ENCODE measurements at regions not wholly inside any gene's neighbourhood (a gene's known extent, or its start where the extent isn't known, plus 50 kb on each side); places are given as distances from the start of the nearest gene placed in this dataset.

DNA sequence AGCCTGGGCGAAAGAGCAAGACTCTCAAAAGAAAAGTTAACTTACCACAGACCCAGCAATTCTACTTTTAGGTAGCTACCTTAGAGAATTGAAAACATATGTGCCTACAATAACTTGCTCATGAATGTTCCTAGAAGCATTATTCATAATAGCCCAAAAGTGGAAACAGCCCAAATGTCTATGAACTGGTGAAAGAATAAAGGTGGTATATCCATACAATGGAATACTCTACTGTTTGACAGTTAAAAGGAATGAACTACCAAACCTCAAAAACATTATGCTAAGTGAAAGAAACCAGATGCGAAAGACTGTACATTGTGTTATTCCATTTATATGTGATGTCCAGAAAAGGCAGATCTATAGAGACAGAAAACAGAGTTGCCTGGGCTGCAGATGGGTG lies 131.4 kb downstream of the UCHL1 start:
- Histone ChIP-seq H2AFZ (ENCODE audit: low read depth, low read length, severe bottlenecking) (no peak overlapping the region), H3K27ac (ENCODE audit: low read depth, low read length) (no peak overlapping the region), H3K27me3 (ENCODE audit: low read length) (no peaks in the 10 kb centered on the region), H3K9ac (ENCODE audit: low read length) (no peak overlapping the region), H3K36me3 (ENCODE audit: low read length) (no peaks in the 10 kb centered on the region), H3K9me2 (replicated peaks; ENCODE audit: insufficient read depth, low read length) (no peaks in the 10 kb centered on the region), H3K9me3 (ENCODE audit: insufficient read depth, low read length) (no peaks in the 10 kb centered on the region), H3K4me2 (ENCODE audit: low read depth, low read length, poor library complexity, severe bottlenecking) (no peak overlapping the region), H3K79me2 (ENCODE audit: insufficient read depth, low read length) (no peaks in the 10 kb centered on the region), H3F3A (ENCODE audit: insufficient read depth) (no peaks in the 10 kb centered on the region), H4K20me1 (ENCODE audit: low read depth, low read length) (no peaks in the 10 kb centered on the region), H3K4me3 (ENCODE audit: insufficient read depth, low read length, poor library complexity, severe bottlenecking) (no peak overlapping the region)
- TF ChIP-seq EZH2phosphoT487 (conservative IDR thresholded peaks at IDR 0.05; ENCODE audit: low read length), result no peak
- TF ChIP-seq, protein P1, sequence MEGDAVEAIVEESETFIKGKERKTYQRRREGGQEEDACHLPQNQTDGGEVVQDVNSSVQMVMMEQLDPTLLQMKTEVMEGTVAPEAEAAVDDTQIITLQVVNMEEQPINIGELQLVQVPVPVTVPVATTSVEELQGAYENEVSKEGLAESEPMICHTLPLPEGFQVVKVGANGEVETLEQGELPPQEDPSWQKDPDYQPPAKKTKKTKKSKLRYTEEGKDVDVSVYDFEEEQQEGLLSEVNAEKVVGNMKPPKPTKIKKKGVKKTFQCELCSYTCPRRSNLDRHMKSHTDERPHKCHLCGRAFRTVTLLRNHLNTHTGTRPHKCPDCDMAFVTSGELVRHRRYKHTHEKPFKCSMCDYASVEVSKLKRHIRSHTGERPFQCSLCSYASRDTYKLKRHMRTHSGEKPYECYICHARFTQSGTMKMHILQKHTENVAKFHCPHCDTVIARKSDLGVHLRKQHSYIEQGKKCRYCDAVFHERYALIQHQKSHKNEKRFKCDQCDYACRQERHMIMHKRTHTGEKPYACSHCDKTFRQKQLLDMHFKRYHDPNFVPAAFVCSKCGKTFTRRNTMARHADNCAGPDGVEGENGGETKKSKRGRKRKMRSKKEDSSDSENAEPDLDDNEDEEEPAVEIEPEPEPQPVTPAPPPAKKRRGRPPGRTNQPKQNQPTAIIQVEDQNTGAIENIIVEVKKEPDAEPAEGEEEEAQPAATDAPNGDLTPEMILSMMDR (IDR thresholded peaks at IDR 0.05; ENCODE audit: insufficient read depth, low read length, poor library complexity, severe bottlenecking), result no peak

DNA sequence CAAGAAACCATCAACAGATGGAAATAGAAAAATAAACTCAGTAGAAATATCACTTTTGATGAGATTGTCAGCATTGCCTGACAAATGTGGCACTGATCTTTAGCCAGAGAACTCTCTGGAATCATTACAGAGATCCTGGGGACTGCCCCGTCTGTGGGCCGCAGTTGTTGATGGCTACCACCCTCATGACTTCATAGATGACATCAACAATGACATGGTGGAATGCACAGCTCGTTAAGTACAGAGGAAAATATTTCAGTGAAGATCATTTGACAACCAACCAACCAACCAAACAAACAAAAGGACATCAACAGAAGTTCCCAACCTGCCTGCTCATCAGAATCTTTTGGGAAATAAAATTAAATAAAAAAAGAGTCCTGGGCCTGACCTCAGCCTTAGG lies 132.6 kb downstream of the UCHL1 start:
- no peak overlapping the region for H3K27ac ChIP-seq (ENCODE audit: low read depth, low read length)
- no peak for TF ChIP-seq EZH2phosphoT487 (conservative IDR thresholded peaks at IDR 0.05; ENCODE audit: low read length)
- TF ChIP-seq, protein P1 (IDR thresholded peaks at IDR 0.05; ENCODE audit: insufficient read depth, low read length, poor library complexity, severe bottlenecking), result no peak
- H3K9me2 ChIP-seq (replicated peaks; ENCODE audit: insufficient read depth, low read length), result no peaks in the 10 kb centered on the region
- H3F3A ChIP-seq (ENCODE audit: insufficient read depth), result no peaks in the 10 kb centered on the region
- H3K9ac ChIP-seq (ENCODE audit: low read length), result no peak overlapping the region
- no peaks in the 10 kb centered on the region for H4K20me1 ChIP-seq (ENCODE audit: low read depth, low read length)
- no peak overlapping the region for H3K4me2 ChIP-seq (ENCODE audit: low read depth, low read length, poor library complexity, severe bottlenecking)
- no peaks in the 10 kb centered on the region for H3K9me3 ChIP-seq (ENCODE audit: insufficient read depth, low read length)
- no peak overlapping the region for H3K4me3 ChIP-seq (ENCODE audit: insufficient read depth, low read length, poor library complexity, severe bottlenecking)
- no peaks in the 10 kb centered on the region for H3K79me2 ChIP-seq (ENCODE audit: insufficient read depth, low read length)
- H3K36me3 ChIP-seq (ENCODE audit: low read length), result no peaks in the 10 kb centered on the region
- no peaks in the 10 kb centered on the region for H3K27me3 ChIP-seq (ENCODE audit: low read length)
- H2AFZ ChIP-seq (ENCODE audit: low read depth, low read length, severe bottlenecking), result no peak overlapping the region

DNA sequence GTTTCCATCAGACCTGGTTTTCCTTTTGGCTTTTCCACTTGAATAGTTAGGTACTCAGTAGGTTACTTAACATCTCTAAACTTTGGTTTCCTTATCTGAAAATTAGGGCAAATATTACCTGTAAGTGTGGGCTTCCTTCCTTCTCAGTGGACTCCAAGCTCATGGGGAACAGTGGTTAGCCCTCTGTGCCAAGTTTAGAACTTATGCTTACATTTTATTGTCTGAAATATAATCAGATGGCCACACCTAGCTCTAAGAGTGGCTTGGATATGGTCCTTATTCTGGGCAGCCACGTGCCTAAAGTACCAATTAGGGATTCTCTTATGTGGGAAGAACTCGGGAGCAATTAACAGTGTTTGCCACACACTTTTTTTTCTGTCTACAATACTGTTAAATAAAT lies 133.9 kb downstream of the UCHL1 start:
- no peak overlapping the region for H3K4me3 ChIP-seq (ENCODE audit: insufficient read depth, low read length, poor library complexity, severe bottlenecking)
- H3K9ac ChIP-seq (ENCODE audit: low read length), result no peak overlapping the region
- no peak overlapping the region for H3K4me2 ChIP-seq (ENCODE audit: low read depth, low read length, poor library complexity, severe bottlenecking)
- H3K36me3 ChIP-seq (ENCODE audit: low read length), result no peaks in the 10 kb centered on the region
- H4K20me1 ChIP-seq (ENCODE audit: low read depth, low read length), result no peaks in the 10 kb centered on the region
- H3K9me3 ChIP-seq (ENCODE audit: insufficient read depth, low read length), result no peaks in the 10 kb centered on the region
- H3F3A ChIP-seq (ENCODE audit: insufficient read depth), result no peaks in the 10 kb centered on the region
- H3K9me2 ChIP-seq (replicated peaks; ENCODE audit: insufficient read depth, low read length), result no peaks in the 10 kb centered on the region
- H2AFZ ChIP-seq (ENCODE audit: low read depth, low read length, severe bottlenecking), result no peak overlapping the region
- TF ChIP-seq, protein P1 (IDR thresholded peaks at IDR 0.05; ENCODE audit: insufficient read depth, low read length, poor library complexity, severe bottlenecking), result no peak
- no peaks in the 10 kb centered on the region for H3K79me2 ChIP-seq (ENCODE audit: insufficient read depth, low read length)
- no peak overlapping the region for H3K27ac ChIP-seq (ENCODE audit: low read depth, low read length)
- no peaks in the 10 kb centered on the region for H3K27me3 ChIP-seq (ENCODE audit: low read length)

DNA sequence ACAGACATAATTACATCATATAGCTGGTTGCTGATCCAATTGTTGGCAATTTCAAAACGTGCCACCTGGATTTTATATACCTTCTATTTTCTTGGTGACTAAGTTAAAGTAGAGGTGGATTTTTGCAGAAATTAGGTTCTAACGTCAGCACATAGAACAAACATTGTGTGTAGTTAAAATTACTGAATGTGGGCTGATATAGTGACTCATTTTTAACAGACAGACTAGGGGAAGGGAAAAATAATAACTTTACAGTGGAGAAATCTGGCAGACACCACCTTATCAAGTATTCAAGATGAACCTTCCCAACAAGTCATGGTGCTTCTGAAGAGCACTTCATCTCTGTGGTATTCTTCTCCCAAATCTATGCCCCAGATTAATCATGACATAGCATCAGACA lies 134.5 kb downstream of the UCHL1 start:
- H3K4me2 ChIP-seq (ENCODE audit: low read depth, low read length, poor library complexity, severe bottlenecking), result no peak overlapping the region
- no peak overlapping the region for H3K27ac ChIP-seq (ENCODE audit: low read depth, low read length)
- H3F3A ChIP-seq (ENCODE audit: insufficient read depth), result no peaks in the 10 kb centered on the region
- H3K27me3 ChIP-seq (ENCODE audit: low read length), result no peaks in the 10 kb centered on the region
- no peaks in the 10 kb centered on the region for H3K9me3 ChIP-seq (ENCODE audit: insufficient read depth, low read length)
- H3K36me3 ChIP-seq (ENCODE audit: low read length), result no peaks in the 10 kb centered on the region
- no peaks in the 10 kb centered on the region for H3K79me2 ChIP-seq (ENCODE audit: insufficient read depth, low read length)
- no peak overlapping the region for H3K9ac ChIP-seq (ENCODE audit: low read length)
- H2AFZ ChIP-seq (ENCODE audit: low read depth, low read length, severe bottlenecking), result no peak overlapping the region
- H4K20me1 ChIP-seq (ENCODE audit: low read depth, low read length), result no peaks in the 10 kb centered on the region
- H3K4me3 ChIP-seq (ENCODE audit: insufficient read depth, low read length, poor library complexity, severe bottlenecking), result no peak overlapping the region
- no peak for TF ChIP-seq EZH2phosphoT487 (conservative IDR thresholded peaks at IDR 0.05; ENCODE audit: low read length)
- TF ChIP-seq, protein P1 (IDR thresholded peaks at IDR 0.05; ENCODE audit: insufficient read depth, low read length, poor library complexity, severe bottlenecking), result no peak
- H3K9me2 ChIP-seq (replicated peaks; ENCODE audit: insufficient read depth, low read length), result no peaks in the 10 kb centered on the region
